A673 (cell line): ENCODE measurements at regions not wholly inside any gene's neighbourhood (a gene's known extent, or its start where the extent isn't known, plus 50 kb on each side); places are given as distances from the start of the nearest gene placed in this dataset.

Source experiments
- BruUV-seq: library from RNA; stranded (reverse); fragments of 400-500 nt; replicated peaks from 2 replicates; lab custom pipeline; 2021; lab: Mats Ljungman, UMichigan
- CTCF ChIA-PET: fragments of 300-600 bp; sonication (Branson Sonifier 250); formaldehyde crosslinking; loops from one replicate; lab custom pipeline; 2022; ENCODE audit warnings: antibody characterized with exemption; lab: Charles Lee
- POLR2A ChIA-PET: fragments of 300-600 bp; sonication (Branson Sonifier 250); formaldehyde crosslinking; loops from one replicate; lab custom pipeline; 2022; ENCODE audit warnings: antibody characterized with exemption; ENCODE audit not compliant: low non-redundant PET; lab: Charles Lee
- DNase-seq: peaks from one replicate; pipeline ENCODE4 v3.0.0-alpha.2; 2015; ENCODE audit warnings: low spot score
- H3K27ac ChIP-seq: fragments of 200-600 bp; sonication (generic); 2 replicates; pipeline ENCODE4 v1.5.1; 2016; ENCODE audit warnings: mixed run types, low read depth, mild to moderate bottlenecking, mixed read lengths, antibody characterized with exemption, low read length; ENCODE audit not compliant: poor library complexity, severe bottlenecking
- H3K27me3 ChIP-seq: fragments of 200-600 bp; sonication (generic); replicated peaks from 2 replicates; pipeline ENCODE4 v1.6.1; 2017; ENCODE audit warnings: mixed run types, low read depth, mild to moderate bottlenecking, mixed read lengths, antibody characterized with exemption, low read length; ENCODE audit not compliant: insufficient read depth, poor library complexity
- H3K36me3 ChIP-seq: fragments of 200-600 bp; sonication (generic); 2 replicates; pipeline ENCODE4 v1.6.1; 2016; ENCODE audit warnings: mixed run types, mild to moderate bottlenecking, mixed read lengths, antibody characterized with exemption, low read length; ENCODE audit not compliant: insufficient read depth, poor library complexity, severe bottlenecking
- H3K4me1 ChIP-seq: fragments of 200-600 bp; sonication (generic); 2 replicates; pipeline ENCODE4 v1.6.1; 2017; ENCODE audit warnings: mixed run types, mild to moderate bottlenecking, mixed read lengths, antibody characterized with exemption, low read length; ENCODE audit not compliant: insufficient read depth, poor library complexity, severe bottlenecking
- H3K4me3 ChIP-seq: fragments of 200-600 bp; sonication (generic); 2 replicates; pipeline ENCODE4 v1.5.1; 2016; ENCODE audit warnings: low read depth, mixed run types, mild to moderate bottlenecking, mixed read lengths, low read length; ENCODE audit not compliant: poor library complexity, severe bottlenecking
- H3K9me3 ChIP-seq: fragments of 200-600 bp; sonication (generic); 2 replicates; pipeline ENCODE4 v1.6.1; 2016; ENCODE audit warnings: mixed run types, low read depth, mild to moderate bottlenecking, mixed read lengths, antibody characterized with exemption, low read length; ENCODE audit not compliant: poor library complexity, severe bottlenecking
- CTCF ChIP-seq: fragments of 300-800, 200-600 bp; sonication (generic); conservative IDR thresholded peaks from 2 replicates; pipeline ENCODE4 v1.5.1; 2017; ENCODE audit warnings: low read depth, mild to moderate bottlenecking, antibody characterized with exemption, low read length, moderate library complexity, mixed read lengths
- EZH2 ChIP-seq: fragments of 200-600 bp; sonication (generic); IDR thresholded peaks from 2 replicates; pipeline ENCODE4 v1.6.1; 2017; ENCODE audit warnings: borderline replicate concordance, low read depth, mild to moderate bottlenecking, mixed read lengths, antibody characterized with exemption, low read length; ENCODE audit not compliant: poor library complexity, severe bottlenecking
- intact Hi-C: fragments of 100-400 bp; cut with micrococcal nuclease; formaldehyde crosslinking; loops from one replicate; pipeline ENCODE4 v1.10.0; 2022; ENCODE audit not compliant: unreplicated experiment

- intact Hi-C loops: no loop called here
- DNase-seq: no peak
- ChIA-PET POLR2A (no interaction called here), CTCF (no interaction called here)
- Histone ChIP-seq H3K27me3 (no peaks in the 10 kb centered on the region), H3K9me3 (no peaks in the 10 kb centered on the region), H3K27ac (no peak overlapping the region), H3K4me1 (peaks cover 21% of the 10 kb centered on the region), H3K4me3 (no peak overlapping the region), H3K36me3 (no peaks in the 10 kb centered on the region)
- TF ChIP-seq EZH2: no peak
- TF ChIP-seq CTCF: no peak
- no TSS peak for BruUV-seq
Measured at GRCh38 chr1:183726825-183727224, 73.7 kb upstream of the APOBEC4 start.

DNA sequence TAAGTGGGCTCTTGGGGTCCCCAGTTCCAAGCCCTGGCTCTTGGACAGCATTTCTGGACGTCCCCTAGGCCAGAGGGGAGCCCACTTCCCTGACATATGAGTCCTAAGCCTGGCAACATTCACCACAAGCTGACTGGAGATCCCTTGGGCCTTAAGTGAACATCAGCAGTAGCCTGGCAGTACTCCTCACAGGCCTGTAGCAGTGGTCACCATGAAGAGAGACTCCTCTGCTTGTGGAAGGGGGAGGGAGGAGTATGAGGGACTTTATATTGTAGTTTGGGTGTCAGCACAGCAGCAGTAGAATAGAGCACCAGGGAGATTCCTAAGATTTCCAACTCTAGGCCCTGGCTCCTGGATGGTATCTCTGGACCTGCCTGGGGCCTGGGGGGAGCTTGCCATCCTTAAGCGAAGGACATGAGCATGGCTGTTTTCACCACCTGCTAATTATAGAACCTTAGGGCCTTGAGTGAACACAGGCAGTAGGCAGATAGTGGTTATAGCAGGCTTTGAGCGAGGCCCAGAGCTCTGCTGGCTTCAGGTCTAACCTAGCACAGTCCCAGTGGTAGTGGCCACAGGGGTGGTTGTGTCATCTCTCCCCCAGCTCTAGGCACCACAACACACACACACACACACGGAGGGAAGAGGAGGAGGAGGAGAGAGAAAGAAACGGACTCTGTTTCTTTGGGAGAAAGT is 71.4 kb upstream of the APOBEC4 start:
- POLR2A ChIA-PET: no interaction called here
- Histone ChIP-seq H3K4me3 (no peak overlapping the region), H3K4me1 (no peaks in the 10 kb centered on the region), H3K27me3 (no peaks in the 10 kb centered on the region), H3K36me3 (no peaks in the 10 kb centered on the region), H3K27ac (no peak overlapping the region), H3K9me3 (no peaks in the 10 kb centered on the region)
- TF ChIP-seq EZH2 (no peak), CTCF (no peak)
- CTCF ChIA-PET: no interaction called here
- BruUV-seq: no TSS peak
- intact Hi-C loops: no loop called here
- DNase-seq: no peak

DNA sequence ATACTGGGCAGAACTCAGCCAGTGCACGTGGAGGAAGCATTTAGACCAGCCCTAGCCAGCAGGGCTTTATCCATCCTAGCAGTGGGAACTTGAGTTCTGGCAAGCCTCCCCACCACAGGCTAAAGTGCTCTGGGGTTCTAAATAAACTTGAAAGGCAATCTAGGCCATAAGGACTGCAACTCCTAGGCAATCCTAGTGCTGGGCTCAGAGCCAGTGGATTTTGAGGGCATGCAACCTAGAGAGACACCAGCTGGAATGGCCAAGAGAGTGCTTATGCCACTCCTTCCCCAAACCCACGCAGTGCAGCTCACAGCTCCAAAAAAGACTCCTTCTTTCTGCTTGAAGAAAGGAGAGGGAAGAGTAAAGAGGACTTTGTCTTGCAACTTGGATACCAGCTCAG is 70.5 kb upstream of the APOBEC4 start:
- no peak overlapping the region for H3K4me3 ChIP-seq
- ChIA-PET CTCF (no interaction called here), POLR2A (no interaction called here)
- no TSS peak for BruUV-seq
- H3K27me3 ChIP-seq: no peaks in the 10 kb centered on the region
- no peak for DNase-seq
- no peaks in the 10 kb centered on the region for H3K4me1 ChIP-seq
- H3K9me3 ChIP-seq: no peaks in the 10 kb centered on the region
- intact Hi-C loops: no loop called here
- TF ChIP-seq CTCF (no peak), EZH2 (no peak)
- H3K36me3 ChIP-seq: no peaks in the 10 kb centered on the region
- no peak overlapping the region for H3K27ac ChIP-seq
